ENCODE measurements at regions not wholly inside any gene's neighbourhood (a gene's known extent, or its start where the extent isn't known, plus 50 kb on each side); places are given as distances from the start of the nearest gene placed in this dataset.

DNA sequence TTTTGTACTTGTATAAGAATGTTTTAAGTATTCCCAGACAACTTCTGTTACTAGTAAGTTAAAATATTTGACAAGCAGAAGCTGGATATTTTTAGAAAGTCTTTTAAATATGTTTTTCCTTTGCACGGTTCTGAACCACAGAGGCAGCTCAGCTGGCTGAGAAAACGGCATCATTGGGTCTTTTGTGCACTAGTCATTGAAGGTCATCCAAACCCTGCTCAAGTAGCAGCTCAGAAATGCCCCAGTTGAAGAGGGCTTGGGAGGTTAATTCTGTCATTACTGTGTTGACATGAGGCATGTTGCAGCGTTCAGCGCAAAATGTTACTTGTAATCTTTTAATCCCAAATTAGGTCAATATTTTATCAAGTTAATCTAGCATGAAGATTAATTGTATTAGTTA, 383.7 kb upstream of the FAM241A start:
- TF ChIP-seq CTCF (IDR thresholded peaks at IDR 0.05) (no peak), ZFX (IDR thresholded peaks at IDR 0.05; ENCODE audit: borderline replicate concordance) (no peak)
